ENCODE measurements at regions not wholly inside any gene's neighbourhood (a gene's known extent, or its start where the extent isn't known, plus 50 kb on each side); places are given as distances from the start of the nearest gene placed in this dataset.

DNA sequence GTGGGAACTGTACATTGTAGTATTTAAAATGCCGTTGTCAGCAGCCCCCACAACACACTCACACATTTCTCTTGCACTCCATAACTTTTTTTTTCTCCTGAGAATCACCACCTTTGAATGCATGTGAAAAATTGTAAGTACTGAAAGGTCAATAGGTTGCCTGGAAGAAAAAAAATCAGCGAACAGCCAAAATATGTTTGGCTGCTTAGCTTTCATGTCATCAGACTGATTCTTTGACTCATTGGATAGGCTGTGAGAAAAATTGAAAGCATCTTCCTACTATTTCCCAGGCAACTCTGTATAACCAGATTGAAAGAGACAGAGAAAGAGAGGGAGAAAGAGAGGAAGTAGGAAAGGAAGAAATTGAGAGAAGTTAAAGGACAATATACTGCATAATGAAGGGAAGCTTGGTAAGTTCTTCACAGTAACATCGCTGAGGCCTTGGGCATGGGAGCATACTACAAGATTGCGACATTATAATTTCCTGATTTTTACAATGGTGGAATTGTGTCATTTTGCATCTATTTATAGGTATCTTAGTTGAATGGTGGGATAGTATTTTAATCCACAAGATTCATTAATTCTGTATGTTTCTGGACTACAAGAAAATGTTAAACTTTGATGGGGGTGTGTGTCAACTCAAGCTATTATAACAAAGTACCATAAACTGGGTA, 249.3 kb upstream of the KCND2 start:
- no peaks in the 10 kb centered on the region for H3K9me3 ChIP-seq
- H3K4me1 ChIP-seq = no peaks in the 10 kb centered on the region
- no peak overlapping the region for H3K27ac ChIP-seq
- H3K27me3 ChIP-seq = no peaks in the 10 kb centered on the region
- H3K36me3 ChIP-seq = no peaks in the 10 kb centered on the region
- DNase-seq (ENCODE audit: extremely low spot score in 2 of 2) = no peak
- intact Hi-C loops (cut with DNase I) = no loop called here
- no peak overlapping the region for H3K4me3 ChIP-seq
- no peak for TF ChIP-seq POLR2A (IDR thresholded peaks at IDR 0.05)
- TF ChIP-seq POLR2AphosphoS5 (IDR thresholded peaks at IDR 0.05; ENCODE audit: insufficient read depth in 1 of 2, low read depth in 1 of 2) = no peak

DNA sequence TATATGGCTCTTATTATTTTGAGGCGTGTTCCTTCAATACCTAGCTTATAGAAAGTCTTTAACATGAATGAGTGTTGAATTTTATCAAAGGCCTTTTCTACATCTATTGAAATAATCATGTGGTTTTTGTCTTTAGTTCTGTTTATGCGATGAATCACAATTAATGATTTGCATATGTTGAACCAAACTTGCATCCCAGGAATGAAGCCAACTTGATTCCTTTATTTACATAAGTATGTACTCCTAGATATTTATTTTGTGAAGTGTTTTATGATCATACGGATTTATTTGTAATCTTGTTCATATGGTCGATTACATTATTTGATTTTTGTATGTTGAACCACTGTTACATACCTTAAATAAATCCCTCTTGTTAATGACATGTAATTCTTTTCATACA, 244.3 kb upstream of the KCND2 start:
- Histone ChIP-seq H3K9me3 (no peaks in the 10 kb centered on the region), H3K27ac (no peak overlapping the region), H3K36me3 (no peaks in the 10 kb centered on the region), H3K27me3 (no peaks in the 10 kb centered on the region), H3K4me1 (no peaks in the 10 kb centered on the region), H3K4me3 (no peak overlapping the region)
- intact Hi-C loops (cut with DNase I) = no loop called here
- DNase-seq (ENCODE audit: extremely low spot score in 2 of 2) = no peak
- TF ChIP-seq CTCF (IDR thresholded peaks at IDR 0.05) (no peak), POLR2AphosphoS5 (IDR thresholded peaks at IDR 0.05; ENCODE audit: insufficient read depth in 1 of 2, low read depth in 1 of 2) (no peak), POLR2A (IDR thresholded peaks at IDR 0.05) (no peak)

GRCh38 chr7:120030876-120031275, 242.1 kb upstream of the KCND2 start:
- Histone ChIP-seq H3K4me3 (no peak overlapping the region), H3K27me3 (no peaks in the 10 kb centered on the region), H3K27ac (no peak overlapping the region), H3K4me1 (no peaks in the 10 kb centered on the region), H3K36me3 (no peaks in the 10 kb centered on the region), H3K9me3 (no peaks in the 10 kb centered on the region)
- no peak for TF ChIP-seq CTCF (IDR thresholded peaks at IDR 0.05)
- no peak for TF ChIP-seq POLR2A (IDR thresholded peaks at IDR 0.05)
- no peak for TF ChIP-seq POLR2AphosphoS5 (IDR thresholded peaks at IDR 0.05; ENCODE audit: insufficient read depth in 1 of 2, low read depth in 1 of 2)
- intact Hi-C loops (cut with DNase I) = no loop called here
- DNase-seq (ENCODE audit: extremely low spot score in 2 of 2) = no peak

DNA sequence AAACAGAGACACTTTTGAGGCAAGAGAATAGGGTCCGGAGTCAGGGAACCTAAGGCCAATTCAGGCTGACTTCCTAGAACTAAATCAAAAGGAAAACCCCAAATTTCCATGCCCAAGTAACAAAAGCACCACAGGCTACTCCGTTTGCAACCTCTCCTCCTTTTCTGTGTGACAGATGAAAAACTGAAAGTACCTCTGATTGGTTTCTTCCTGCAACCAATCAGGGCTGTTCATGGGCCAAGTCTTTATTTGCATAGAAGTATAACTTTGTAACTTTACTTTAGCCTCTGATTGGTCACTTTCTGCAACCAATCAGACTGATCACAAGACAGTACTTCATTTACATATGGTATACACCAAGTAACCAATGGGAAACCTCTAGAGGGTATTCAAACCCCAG, 239.9 kb upstream of the KCND2 start:
- Histone ChIP-seq H3K9me3 (no peaks in the 10 kb centered on the region), H3K4me1 (no peaks in the 10 kb centered on the region), H3K27ac (no peak overlapping the region), H3K4me3 (no peak overlapping the region), H3K27me3 (no peaks in the 10 kb centered on the region), H3K36me3 (no peaks in the 10 kb centered on the region)
- DNase-seq (ENCODE audit: extremely low spot score in 2 of 2) = no peak
- intact Hi-C loops (cut with DNase I) = no loop called here
- no peak for TF ChIP-seq POLR2A (IDR thresholded peaks at IDR 0.05)
- TF ChIP-seq POLR2AphosphoS5 (IDR thresholded peaks at IDR 0.05; ENCODE audit: insufficient read depth in 1 of 2, low read depth in 1 of 2) = no peak
- no peak for TF ChIP-seq CTCF (IDR thresholded peaks at IDR 0.05)

- Histone ChIP-seq H3K36me3 (no peaks in the 10 kb centered on the region), H3K4me3 (no peak overlapping the region), H3K4me1 (no peaks in the 10 kb centered on the region), H3K9me3 (no peaks in the 10 kb centered on the region), H3K27me3 (no peaks in the 10 kb centered on the region), H3K27ac (no peak overlapping the region)
- intact Hi-C loops (cut with DNase I) = no loop called here
- no peak for TF ChIP-seq POLR2AphosphoS5 (IDR thresholded peaks at IDR 0.05; ENCODE audit: insufficient read depth in 1 of 2, low read depth in 1 of 2)
- TF ChIP-seq CTCF (IDR thresholded peaks at IDR 0.05) = no peak
- TF ChIP-seq POLR2A (IDR thresholded peaks at IDR 0.05) = no peak
- DNase-seq (ENCODE audit: extremely low spot score in 2 of 2) = no peak
Observed at GRCh38 chr7:120039138-120039537, 233.8 kb upstream of the KCND2 start.

All from vagina (tissue), 2 donors.